ENCODE measurements at regions not wholly inside any gene's neighbourhood (a gene's known extent, or its start where the extent isn't known, plus 50 kb on each side); places are given as distances from the start of the nearest gene placed in this dataset.

- DNase-seq (ENCODE audit: low spot score), result no peak
Observed at GRCh38 chr5:36355516-36355915, 53.8 kb upstream of the RANBP3L start.

- no peak for DNase-seq (ENCODE audit: low spot score)
Observed at GRCh38 chr5:36356915-36357314, 55.2 kb upstream of the RANBP3L start.

GRCh38 chr5:36357391-36357975 is 55.8 kb upstream of the RANBP3L start:
- DNase-seq (ENCODE audit: low spot score), result no peak

GRCh38 chr5:36359267-36359666 is 57.6 kb upstream of the RANBP3L start:
- no peak for DNase-seq (ENCODE audit: low spot score)

- no peak for DNase-seq (ENCODE audit: low spot score)
Observed at GRCh38 chr5:36360307-36360706, 58.6 kb upstream of the RANBP3L start.

- DNase-seq (ENCODE audit: low spot score), result peak; percentile 34
Observed at GRCh38 chr5:36363101-36363500, 61.4 kb upstream of the RANBP3L start.

GRCh38 chr5:36363744-36364143 is 62.0 kb upstream of the RANBP3L start:
- no peak for DNase-seq (ENCODE audit: low spot score)

- DNase-seq (ENCODE audit: low spot score), result no peak
Observed at GRCh38 chr5:36364473-36364872, 62.8 kb upstream of the RANBP3L start.

GRCh38 chr5:36365896-36366295 is 64.2 kb upstream of the RANBP3L start:
- no peak for DNase-seq (ENCODE audit: low spot score)

- no peak for DNase-seq (ENCODE audit: low spot score)
Observed at GRCh38 chr5:36366883-36367282, 65.2 kb upstream of the RANBP3L start.

- no peak for DNase-seq (ENCODE audit: low spot score)
Observed at GRCh38 chr5:36367524-36367923, 65.8 kb upstream of the RANBP3L start.

- no peak for DNase-seq (ENCODE audit: low spot score)
Observed at GRCh38 chr5:36369219-36369690, 67.6 kb upstream of the RANBP3L start.

GRCh38 chr5:36370073-36370472 is 68.4 kb upstream of the RANBP3L start:
- no peak for DNase-seq (ENCODE audit: low spot score)

- DNase-seq (ENCODE audit: low spot score), result no peak
Observed at GRCh38 chr5:36371366-36371765, 69.7 kb upstream of the RANBP3L start.

GRCh38 chr5:36373527-36374086 is 71.9 kb upstream of the RANBP3L start:
- DNase-seq (ENCODE audit: low spot score), result peak; percentile 22

GRCh38 chr5:36374266-36374862 is 72.7 kb upstream of the RANBP3L start:
- no peak for DNase-seq (ENCODE audit: low spot score)

- DNase-seq (ENCODE audit: low spot score), result no peak
Observed at GRCh38 chr5:36377192-36377591, 75.5 kb upstream of the RANBP3L start.

GRCh38 chr5:36378551-36378950 is 76.8 kb upstream of the RANBP3L start:
- DNase-seq (ENCODE audit: low spot score), result no peak

GRCh38 chr5:36382890-36383289 is 81.2 kb upstream of the RANBP3L start:
- DNase-seq (ENCODE audit: low spot score), result no peak

GRCh38 chr5:36383942-36384341 is 82.2 kb upstream of the RANBP3L start:
- no peak for DNase-seq (ENCODE audit: low spot score)

- DNase-seq (ENCODE audit: low spot score), result no peak
Observed at GRCh38 chr5:36384845-36385244, 83.1 kb upstream of the RANBP3L start.

GRCh38 chr5:36385495-36385894 is 83.8 kb upstream of the RANBP3L start:
- DNase-seq (ENCODE audit: low spot score), result no peak

- DNase-seq (ENCODE audit: low spot score), result no peak
Observed at GRCh38 chr5:36388288-36388687, 86.6 kb upstream of the RANBP3L start.

- no peak for DNase-seq (ENCODE audit: low spot score)
Observed at GRCh38 chr5:36389245-36389644, 87.5 kb upstream of the RANBP3L start.
